HG02870 (cell line): ENCODE measurements at regions not wholly inside any gene's neighbourhood (a gene's known extent, or its start where the extent isn't known, plus 50 kb on each side); places are given as distances from the start of the nearest gene placed in this dataset.

ENCODE experiments used
- ATAC-seq: cut with Tn5 transposase; IDR thresholded peaks from one replicate; pipeline ENCODE4 v1.9.1; 2021; ENCODE audit warnings: mild to moderate bottlenecking, moderate library complexity; ENCODE audit not compliant: unreplicated experiment

- no peak for ATAC-seq
These were observed 98.7 kb upstream of the PDC start for GRCh38 chr1:186559601-186560116.

DNA sequence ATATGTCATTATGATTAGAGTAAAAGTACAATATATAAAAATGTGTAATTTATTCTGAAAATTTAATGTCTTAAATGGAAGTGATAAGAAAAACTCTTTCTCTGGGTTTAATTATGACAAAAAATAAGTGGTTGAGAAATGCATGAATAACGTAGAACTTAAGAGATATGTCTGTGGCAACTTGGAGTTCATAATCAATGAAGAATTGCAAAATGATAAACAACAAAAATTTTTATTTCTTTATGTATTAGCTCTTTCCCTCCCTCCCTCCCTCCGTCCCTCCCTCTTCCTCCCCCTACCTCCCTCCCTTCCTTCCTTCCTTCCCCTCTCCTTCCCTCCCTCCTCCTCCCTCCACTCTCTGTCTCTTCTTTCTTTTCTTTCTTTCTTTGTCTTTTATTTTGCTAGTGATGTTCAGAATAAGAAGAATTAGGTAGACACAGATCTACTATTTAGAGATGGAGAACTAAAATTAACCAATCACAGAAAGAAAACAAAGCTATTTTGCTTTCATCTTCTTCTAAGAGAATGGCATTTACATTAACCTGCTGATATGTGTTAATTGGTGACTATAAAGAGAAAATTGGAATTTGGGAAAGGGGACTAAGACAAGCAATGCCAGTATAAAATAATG is 96.3 kb upstream of the PDC start:
- no peak for ATAC-seq

DNA sequence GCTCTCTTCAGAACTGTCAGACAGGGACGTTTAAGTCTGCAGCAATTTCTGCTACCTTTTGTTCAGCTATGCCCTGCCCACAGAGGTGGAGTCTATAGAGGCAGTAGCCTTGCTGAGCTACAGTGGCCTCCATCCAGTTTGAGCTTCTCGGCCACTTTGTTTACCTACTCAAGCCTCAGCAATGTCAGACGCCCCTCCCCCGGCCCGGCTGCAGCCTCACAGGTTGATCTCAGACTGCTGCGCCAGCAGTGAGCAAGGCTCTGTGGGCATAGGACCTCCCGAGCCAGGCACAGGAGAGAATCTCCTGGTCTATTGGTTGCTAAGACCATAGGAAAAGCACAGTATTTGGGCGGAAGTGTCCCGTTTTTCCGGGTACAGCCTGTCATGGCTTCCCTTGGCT is 89.9 kb upstream of the PDC start:
- ATAC-seq: no peak

GRCh38 chr1:186541003-186541402 is 80.1 kb upstream of the PDC start:
- ATAC-seq: no peak

- ATAC-seq: no peak
These were observed 79.6 kb upstream of the PDC start for GRCh38 chr1:186540521-186540920.

- ATAC-seq: no peak
These were observed 75.5 kb upstream of the PDC start for GRCh38 chr1:186536273-186536890.

- no peak for ATAC-seq
These were observed 74.6 kb upstream of the PDC start for GRCh38 chr1:186535388-186536133.

DNA sequence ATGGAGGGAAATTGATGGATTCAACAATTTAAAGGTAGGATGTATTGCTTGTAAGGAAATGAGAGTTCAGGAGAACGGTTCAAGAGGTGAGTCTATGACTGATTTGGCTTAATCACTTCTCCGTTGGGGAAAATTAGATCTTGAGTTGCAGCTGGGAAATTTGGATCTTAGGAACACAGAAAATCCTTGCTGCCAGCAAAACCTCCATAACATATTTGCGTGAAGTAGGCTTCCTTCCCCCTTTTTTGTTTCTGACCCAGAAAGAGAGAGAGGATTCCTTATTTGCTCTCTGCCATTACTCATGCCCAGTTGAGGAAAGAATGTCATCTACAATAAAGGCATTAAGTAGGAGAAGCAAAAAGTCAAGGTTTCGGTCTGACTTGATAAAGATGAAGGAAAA is 73.5 kb upstream of the PDC start:
- no peak for ATAC-seq

- no peak for ATAC-seq
These were observed 71.6 kb upstream of the PDC start for GRCh38 chr1:186532466-186532865.

GRCh38 chr1:186531561-186532165 is 70.7 kb upstream of the PDC start:
- no peak for ATAC-seq

- ATAC-seq: no peak
These were observed 69.2 kb upstream of the PDC start for GRCh38 chr1:186530109-186530508.

DNA sequence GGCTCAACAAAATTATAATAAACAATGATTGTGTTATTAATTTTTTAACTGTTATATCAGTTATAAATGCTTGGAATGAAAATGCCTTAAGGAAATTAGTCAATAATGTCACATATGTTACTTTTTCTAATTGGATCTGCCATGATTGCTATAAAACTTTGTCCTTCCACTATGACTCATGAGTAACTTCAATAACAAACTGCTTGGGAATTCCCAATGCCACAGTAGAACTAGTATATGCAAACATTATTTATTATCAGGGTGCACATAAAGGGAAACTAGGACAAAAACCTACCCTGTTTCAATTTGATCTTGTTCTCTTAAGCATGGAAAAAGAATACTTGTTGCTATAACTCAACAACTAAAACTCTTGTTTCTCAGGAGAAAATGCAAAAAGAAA is 59.1 kb upstream of the PDC start:
- ATAC-seq: no peak

DNA sequence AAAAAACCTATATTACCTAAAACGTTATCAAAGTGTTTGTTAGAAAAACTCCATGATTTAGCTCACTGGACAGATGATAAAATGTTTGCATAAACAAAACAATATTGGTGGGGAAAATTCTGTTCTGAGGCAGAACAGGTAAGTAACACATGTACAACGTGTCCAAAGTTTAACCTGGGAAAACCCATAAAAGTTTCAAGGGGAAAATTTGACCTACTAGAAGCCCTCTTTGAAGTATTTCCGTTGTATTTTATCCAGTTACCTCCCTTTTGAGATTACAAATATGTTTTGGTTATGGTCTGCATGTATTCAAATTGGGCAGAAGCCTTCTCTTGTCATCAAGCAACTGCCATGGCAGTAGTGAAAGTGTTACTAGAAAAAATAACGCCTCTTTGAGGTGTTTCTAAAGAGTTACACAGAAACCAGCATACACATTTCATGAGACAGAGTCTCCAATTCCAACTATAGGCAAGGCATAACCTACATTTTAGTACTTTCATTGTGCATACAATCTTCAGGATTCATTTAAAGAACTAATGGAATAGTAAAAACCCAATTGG is 58.0 kb upstream of the PDC start:
- ATAC-seq: peak; percentile 88

DNA sequence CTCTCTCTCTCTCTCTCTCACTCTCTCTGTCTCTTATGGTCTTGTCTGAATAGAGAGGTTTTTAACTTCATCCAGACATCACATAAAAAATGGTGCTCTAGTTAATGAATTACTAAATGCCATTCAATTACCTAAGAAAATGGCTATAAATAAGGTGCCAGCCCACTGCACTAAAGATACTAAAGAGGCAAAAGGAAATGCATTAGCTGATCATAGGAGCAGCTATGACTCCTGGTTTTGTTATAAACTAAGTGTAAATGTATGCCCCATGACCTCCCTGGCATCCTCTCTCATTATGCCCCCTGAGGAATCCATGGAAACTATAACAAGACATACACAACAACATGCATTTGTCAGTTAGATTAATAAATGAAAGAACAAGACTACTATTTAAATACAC is 57.5 kb upstream of the PDC start:
- ATAC-seq: no peak

GRCh38 chr1:186514367-186514766 is 53.5 kb upstream of the PDC start:
- no peak for ATAC-seq

DNA sequence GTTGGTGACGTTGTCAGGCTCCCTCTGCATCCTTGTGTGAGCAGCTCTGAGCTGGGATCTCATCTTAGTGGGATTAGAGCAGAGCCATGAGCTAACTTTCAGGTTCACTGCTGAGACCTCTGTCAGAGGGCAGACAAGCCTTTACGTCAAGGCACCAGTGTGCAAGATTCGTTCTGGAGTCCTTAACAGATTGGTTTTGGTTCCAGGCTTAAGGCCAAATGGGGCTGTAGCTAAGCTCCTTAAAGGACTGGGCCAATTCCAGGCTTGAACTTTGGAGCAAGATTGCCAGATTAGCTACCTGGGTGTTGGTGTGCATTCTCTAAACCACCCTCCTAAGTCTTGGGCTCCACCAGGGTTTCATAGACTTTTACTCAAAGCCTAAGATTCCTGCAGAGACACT is 52.6 kb upstream of the PDC start:
- ATAC-seq: no peak

DNA sequence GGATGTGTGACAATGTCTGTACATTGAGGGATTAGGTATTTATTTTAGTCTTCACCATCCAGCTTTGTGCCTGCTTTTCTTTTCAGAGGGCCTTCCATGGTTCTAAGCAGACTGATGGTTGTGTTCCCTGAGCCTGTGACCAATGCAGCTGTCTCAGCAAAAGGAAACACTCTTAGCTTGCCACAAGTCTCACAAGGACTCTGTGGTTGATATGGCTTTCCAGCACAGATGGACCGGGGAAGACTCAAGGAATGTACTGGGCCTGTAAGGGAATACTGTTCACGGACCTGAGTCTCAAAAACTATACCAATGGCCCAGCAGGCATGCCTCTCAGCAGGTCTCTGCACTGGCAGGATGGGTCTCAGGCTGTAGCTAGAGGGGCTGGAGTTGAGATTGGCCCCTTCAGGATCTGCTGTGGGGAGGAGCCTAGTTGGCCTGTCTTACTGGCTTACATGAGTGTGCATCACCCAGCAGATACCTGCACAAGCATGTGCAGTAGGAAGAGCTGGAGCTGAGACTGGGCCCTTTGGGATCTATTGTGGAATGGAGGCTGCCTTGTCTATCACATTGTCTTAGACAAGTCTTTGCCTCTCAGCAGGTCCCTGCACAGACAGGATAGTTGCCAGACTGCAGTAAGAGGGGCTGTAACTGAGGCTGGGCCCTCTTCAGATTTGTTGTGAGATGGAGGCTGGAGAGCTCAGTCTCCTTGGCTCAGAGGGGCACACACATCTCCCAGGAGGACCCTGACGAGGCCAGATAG is 52.0 kb upstream of the PDC start:
- peak; percentile 15 for ATAC-seq

GRCh38 chr1:186511761-186512637 is 51.1 kb upstream of the PDC start:
- ATAC-seq: peak; percentile 96
